ENCODE measurements at regions not wholly inside any gene's neighbourhood (a gene's known extent, or its start where the extent isn't known, plus 50 kb on each side); places are given as distances from the start of the nearest gene placed in this dataset.

DNA sequence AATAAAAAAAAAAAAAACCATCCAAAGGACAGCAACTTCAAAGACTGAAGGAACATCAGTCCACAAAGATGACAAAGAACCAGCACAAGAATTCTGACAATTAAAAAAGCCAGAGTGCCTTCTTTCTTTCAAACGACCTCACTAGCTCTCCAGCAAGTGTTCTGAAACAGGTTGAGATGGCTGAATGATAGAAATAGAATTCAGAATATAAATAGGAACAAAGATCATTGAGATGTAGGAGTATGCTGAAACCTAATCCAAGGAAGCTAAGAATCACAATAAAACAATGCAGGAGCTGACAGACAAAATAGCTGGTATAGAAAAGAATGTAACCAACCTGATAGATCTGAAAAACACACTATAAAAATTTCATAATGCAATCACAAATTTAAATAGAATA, 218.2 kb downstream of the GIPC2 start:
- no peak for TF ChIP-seq EZH2 (IDR thresholded peaks at IDR 0.05; ENCODE audit: low read depth)
- TF ChIP-seq, protein P1, sequence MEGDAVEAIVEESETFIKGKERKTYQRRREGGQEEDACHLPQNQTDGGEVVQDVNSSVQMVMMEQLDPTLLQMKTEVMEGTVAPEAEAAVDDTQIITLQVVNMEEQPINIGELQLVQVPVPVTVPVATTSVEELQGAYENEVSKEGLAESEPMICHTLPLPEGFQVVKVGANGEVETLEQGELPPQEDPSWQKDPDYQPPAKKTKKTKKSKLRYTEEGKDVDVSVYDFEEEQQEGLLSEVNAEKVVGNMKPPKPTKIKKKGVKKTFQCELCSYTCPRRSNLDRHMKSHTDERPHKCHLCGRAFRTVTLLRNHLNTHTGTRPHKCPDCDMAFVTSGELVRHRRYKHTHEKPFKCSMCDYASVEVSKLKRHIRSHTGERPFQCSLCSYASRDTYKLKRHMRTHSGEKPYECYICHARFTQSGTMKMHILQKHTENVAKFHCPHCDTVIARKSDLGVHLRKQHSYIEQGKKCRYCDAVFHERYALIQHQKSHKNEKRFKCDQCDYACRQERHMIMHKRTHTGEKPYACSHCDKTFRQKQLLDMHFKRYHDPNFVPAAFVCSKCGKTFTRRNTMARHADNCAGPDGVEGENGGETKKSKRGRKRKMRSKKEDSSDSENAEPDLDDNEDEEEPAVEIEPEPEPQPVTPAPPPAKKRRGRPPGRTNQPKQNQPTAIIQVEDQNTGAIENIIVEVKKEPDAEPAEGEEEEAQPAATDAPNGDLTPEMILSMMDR (conservative IDR thresholded peaks at IDR 0.05), result no peak

All from PC-9 (cell line).